Stimulated activated CD4-positive, alpha-beta T cell treated with anti-CD3 and anti-CD28 coated beads, Interleukin-15, amount 100 ng/mL, for 24 hours (primary cell): ENCODE measurements at regions not wholly inside any gene's neighbourhood (a gene's known extent, or its start where the extent isn't known, plus 50 kb on each side); places are given as distances from the start of the nearest gene placed in this dataset.
"Not testable (repeated sequence)": the region's sequence is repeated elsewhere in the genome, so short reads cannot be mapped to it uniquely, and the experiment has no call there.

Source experiments
- DNase-seq: peaks from one replicate; pipeline ENCODE4 v3.0.0-alpha.2; 2020

GRCh38 chr15:75100679-75101078 is 77.3 kb downstream of the PPCDC start:
- no peak for DNase-seq

GRCh38 chr15:75104804-75105557 is 81.6 kb downstream of the PPCDC start:
- DNase-seq, result peak; percentile 46

GRCh38 chr15:75107516-75107907 is 84.1 kb downstream of the PPCDC start:
- DNase-seq, result no peak

DNA sequence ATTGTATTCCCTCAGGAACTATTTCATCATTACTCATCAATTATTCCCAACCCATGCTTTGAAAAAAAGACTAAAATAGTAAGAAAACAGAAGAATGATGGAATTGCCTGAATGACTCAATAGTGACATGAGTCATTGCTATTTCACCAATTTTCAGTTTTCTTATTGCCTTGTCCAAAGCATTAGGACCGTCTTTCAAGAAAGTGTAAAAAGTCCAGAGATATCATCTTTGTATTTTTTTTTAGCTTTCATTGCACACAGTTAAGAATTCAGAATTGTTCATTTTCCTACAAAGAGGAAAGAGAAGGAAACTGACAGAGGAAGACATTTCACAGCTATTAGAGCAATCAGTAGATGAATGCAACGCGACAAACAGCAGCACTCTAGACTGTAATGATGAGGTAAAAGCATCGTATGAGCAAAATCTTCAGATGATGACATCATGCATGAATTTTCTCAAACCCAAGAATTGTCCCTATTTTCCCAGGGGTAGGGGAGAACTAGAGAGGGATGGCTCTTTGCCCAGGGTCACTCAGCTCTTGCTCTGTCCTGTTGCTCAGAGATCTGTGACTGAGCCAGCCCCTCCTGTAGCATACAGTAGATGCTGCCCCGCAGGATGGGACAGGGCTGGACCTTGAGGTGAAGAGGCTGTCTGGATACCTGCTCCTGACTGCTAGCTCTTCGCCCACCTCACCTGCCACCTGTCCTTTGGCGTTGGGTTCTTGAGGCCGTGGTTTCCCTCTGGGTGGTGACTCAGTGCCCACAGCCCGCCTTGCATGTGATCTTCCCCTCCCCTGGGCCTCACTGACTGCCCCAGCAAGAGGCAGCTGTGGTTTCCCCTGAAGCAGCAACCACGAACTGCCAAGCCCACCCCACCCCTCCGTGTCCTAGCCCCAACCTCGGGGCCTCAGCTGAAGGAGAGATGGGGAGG is 84.8 kb downstream of the PPCDC start:
- DNase-seq, result peak; percentile 81

- DNase-seq, result no peak
These were observed 85.8 kb downstream of the PPCDC start for GRCh38 chr15:75109021-75109735.

DNA sequence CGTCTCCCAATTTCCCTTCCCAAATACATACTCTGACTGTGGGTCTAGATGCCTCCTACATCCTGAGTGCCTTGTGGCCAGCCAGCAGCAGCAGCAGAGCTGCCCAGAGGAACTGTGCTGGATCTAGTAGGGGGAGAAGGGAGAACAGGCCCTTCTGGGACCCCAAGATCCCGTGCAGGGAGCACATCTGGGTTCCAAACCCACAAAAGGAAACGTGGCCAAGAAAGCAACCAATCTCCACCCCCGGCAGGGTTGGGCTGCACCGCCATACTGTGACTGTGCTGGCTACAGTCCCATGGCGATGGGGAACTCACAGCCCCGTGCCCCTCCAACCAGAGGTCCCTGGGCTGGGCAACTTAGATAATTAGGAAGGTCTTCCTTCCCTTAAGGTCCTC is 86.3 kb downstream of the PPCDC start:
- DNase-seq, result no peak

DNA sequence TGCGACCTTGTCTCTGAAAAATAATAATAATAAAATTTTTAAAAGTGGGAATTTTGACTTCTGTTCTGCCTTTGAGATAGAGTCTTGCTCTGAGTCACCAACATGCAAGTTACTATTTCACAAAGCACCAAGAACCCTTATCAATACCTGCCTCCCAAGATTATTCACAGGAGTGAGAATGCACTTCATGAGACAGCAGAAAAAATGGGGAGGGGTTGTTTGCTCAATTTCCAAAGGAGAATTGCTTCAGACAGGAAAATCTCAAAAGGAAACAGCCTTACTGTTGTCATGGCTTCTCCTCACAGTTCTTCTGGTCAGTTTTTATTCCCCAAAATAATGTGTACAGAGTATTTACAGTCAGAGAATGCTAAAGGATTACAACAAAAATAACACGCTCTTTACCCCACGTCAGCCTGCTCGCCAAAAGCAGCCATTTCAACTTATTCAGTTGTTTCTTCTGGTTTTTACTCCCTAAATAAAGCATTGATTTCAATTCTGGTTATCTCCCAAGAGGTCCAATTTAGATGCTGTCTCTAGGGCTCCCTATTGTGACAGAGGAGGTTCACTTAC is 89.0 kb downstream of the PPCDC start:
- DNase-seq, result no peak

DNA sequence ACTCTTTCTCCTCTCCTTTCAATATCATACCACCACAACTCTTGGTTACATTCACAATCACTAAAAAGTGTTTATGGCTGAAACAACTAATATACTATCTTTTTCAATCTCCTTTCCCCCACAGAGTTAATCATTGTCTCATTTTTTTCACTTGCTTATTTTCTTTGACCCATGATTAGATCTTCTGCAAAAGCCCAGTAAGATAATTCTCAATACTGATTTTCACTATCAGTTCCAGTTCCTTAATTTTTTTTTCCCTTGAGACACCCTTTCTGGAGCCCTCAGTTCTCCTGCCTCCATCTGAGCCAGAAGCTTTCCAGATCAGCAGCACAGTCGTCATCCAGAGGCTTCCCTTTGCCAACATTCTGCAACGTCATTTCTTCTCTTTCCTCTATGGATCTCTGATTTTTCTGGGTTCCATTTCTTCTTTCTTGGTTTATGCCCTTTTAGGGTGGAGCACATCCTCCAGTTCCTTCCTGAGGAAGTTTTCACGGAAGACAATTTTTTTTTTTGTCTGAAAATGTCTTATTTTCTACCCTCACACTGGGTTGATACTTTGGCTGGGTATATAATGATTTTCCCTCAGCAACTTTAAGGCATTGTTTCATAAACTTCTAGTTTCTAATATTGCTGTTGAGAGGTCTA is 88.7 kb upstream of the C15orf39 start:
- DNase-seq, result no peak

GRCh38 chr15:75114327-75114726 is 87.4 kb upstream of the C15orf39 start:
- no peak for DNase-seq

- no peak for DNase-seq
These were observed 86.9 kb upstream of the C15orf39 start for GRCh38 chr15:75114796-75115195.

DNA sequence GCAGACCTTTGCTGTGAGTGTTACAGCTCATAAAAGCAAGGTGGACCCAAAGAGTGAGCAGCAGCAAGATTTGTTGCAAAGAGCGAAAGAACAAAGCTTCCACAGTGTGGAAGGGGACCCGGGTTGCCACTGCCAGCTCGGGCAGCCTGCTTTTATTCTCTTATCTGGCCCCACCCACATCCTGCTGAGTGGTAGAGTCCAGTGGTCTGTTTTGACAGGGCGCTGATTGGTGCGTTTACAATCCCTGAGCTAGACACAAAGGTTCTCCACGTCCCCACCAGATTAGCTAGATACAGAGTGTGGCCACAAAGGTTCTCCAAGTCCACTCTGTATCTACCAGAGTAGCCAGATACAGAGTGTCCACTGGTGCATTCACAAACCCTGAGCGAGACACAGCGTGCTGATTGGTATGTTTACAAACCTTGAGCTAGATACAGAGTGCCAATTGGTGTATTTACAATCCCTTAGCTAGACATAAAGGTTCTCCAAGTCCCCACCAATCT is 86.2 kb upstream of the C15orf39 start:
- DNase-seq, result not testable (repeated sequence)

DNA sequence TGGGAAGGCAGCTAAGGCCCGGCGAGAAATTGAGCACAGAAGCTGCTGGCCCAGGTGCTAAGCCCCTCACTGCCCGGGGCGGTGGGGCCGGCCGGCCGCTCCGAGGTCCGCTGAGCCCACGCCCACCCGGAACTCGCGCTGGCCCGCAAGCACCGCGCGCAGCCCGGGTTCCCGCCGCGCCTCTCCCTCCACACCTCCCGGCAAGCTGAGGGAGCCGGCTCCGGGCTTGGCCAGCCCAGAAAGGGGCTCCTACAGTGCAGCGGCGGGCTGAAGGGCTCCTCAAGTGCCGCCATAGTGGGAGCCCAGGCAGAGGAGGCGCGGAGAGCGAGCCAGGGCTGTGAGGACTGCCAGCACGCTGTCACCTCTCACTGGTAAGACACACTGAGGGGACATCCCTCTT is 85.5 kb upstream of the C15orf39 start:
- DNase-seq, result not testable (repeated sequence)

DNA sequence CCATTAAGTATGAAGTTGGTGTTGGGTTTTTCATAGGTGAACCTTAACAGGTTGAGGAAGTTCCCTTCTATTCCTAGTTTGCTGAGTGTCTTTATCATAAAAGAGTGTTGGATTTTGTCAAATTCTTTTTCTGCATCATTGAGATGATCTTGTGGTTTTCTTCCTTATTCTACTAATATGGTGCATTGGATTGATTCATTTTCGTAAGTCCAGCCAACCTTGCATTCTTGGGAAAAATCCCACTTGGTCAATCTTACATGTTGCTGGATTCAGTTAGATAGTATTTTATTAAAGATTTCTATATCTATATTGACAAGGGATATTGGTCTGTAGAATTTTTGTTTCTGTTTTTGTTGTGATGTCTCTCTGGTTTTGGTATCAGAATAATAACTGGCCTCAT is 83.7 kb upstream of the C15orf39 start:
- DNase-seq, result no peak

DNA sequence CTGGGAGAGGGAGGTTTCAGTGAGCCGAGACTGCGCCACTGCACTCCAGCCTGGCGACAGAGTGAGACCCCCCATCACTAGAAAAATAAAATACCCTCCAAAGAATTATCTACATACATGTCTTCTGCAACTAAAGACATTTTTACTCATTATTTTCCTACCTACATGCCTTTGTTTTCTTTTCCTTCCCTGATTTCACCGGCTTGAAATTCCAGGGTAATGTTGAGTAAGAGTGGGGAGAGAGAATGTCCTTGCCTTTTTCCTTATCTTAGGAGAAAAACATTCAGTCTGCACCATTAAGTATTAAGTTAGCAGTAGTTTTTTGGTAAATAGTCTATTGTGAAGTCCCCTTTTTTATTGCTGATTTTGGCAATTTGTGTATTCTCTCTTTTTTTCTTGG is 82.4 kb upstream of the C15orf39 start:
- DNase-seq, result not testable (repeated sequence)

DNA sequence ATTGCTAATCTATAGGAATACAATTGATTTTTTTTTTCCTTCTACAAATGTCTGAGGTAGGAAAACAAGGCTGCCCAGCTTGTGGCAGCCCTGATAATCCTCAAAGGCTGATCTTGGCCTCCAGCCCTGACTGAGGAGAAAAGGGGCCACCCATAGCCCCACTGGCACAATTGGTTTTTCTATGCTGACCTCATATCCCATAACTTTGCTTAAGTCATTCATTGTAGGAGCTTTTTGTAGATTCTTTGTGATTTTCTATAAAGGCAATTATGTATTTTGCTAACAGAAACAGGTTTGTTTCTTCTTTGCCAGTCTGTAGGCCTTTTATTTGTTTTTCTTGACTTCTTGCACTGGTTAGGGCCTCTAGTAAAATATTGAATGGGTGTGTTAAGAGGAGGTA is 80.2 kb upstream of the C15orf39 start:
- no peak for DNase-seq

DNA sequence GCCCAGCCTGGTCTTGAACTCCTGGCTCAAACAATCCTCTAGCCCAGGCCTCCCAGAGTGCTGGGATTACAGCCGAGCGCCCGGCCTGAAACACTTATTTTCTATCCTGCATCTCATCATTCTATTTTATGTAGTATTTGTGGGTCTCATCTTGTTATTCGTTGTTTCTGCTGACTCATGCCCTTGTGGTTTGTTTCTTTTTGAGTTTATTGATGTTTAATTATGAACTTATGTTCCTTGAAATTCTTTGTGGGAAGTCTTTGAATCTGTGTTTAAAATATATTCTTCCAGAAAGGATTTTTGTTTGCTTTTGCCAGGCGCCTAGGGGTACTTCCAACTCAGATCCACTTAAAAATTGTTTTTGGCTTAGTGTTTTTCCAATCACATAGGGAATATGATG is 78.3 kb upstream of the C15orf39 start:
- DNase-seq, result no peak

- not testable (repeated sequence) for DNase-seq
These were observed 77.4 kb upstream of the C15orf39 start for GRCh38 chr15:75124278-75124677.

GRCh38 chr15:75125935-75126334 is 75.7 kb upstream of the C15orf39 start:
- no peak for DNase-seq

DNA sequence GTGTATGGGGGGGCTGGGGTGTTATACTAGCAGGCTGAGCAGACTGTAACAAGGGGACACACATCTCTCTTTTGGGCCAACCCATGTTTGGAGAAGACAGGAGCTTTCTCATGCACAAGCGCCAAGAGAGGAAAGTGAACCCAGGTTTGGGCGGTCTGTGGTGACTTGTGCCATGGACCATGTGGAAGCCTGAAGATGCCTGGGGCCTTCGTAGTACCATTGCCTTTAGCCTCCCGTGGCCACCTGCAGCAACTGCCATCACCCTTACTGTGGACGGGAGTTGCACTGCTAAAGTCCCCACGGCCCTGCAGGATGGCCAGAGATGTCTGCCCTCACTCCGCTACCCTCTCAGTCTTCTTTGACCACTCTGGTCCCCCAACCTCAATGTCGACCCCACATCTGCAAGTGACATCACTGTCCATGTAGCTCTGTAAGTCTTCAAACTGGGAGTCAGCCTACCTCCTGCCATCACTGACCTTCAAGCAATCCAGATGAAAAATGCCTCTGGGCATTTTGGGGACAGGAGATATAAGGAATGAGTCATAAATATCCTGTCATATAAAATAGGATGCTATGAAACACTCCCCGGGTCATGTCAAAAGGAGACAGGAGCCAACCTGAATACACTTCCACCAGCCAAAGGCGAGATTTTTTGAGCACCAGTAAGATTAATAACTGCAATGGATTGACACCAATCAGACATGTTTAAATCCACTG is 74.7 kb upstream of the C15orf39 start:
- no peak for DNase-seq

DNA sequence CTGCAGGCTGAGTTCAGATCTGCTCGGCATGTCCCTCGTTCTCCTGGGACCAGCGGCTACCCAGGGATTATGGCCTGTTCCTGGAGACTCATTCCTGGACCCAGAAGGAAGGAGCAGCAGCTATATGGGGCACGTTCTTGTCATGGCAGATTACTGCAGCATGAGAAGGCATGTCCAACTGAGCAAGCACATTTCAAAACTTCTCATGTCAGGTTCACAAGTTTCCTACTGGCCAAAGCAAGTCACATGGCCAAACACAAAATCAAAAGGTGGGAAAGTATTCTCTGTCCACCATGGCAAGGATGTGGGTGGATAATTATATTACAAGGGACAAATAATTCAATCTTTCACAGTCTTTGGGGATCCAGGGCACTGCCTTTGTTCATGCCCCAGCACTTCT is 71.9 kb upstream of the C15orf39 start:
- no peak for DNase-seq

DNA sequence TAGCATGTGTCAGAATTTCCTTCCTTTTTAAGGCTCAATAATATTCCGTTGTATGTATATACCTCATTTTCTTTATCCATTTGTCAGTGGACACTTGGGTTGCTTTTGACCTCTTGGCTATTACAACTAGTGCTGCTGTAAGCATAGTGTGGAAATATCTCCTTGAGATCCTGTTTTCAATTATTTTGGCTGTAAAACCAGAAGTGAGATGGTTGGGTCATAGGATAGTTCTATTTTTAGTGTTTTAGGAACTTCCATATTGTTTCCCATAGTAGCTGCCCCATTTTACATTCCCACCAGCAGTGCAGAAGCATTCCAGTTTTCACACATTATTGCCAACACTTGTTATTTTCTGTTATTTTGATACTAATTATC is 70.4 kb upstream of the C15orf39 start:
- no peak for DNase-seq

GRCh38 chr15:75134748-75135147 is 66.9 kb upstream of the C15orf39 start:
- no peak for DNase-seq
